Stimulated activated CD8-positive, alpha-beta memory T cell treated with anti-CD3 and anti-CD28 coated beads, Interleukin-15, amount 100 ng/mL, for 4 hours (primary cell): ENCODE measurements at regions not wholly inside any gene's neighbourhood (a gene's known extent, or its start where the extent isn't known, plus 50 kb on each side); places are given as distances from the start of the nearest gene placed in this dataset.
A peak's percentile ranks its signal among the peaks of the same experiment; 100 is the strongest.

Experiments
- DNase-seq, 2 donors: peaks; one replicate each; pipeline ENCODE4 v3.0.0-alpha.2; 2020; ENCODE audit warnings: low read depth in 2 of 2

- no peak for DNase-seq
Measured at GRCh38 chr14:65933400-65934069, 521.0 kb downstream of the FUT8 start.

- no peak for DNase-seq
Measured at GRCh38 chr14:65934070-65934435, 521.5 kb downstream of the FUT8 start.

GRCh38 chr14:65936342-65936975, 523.9 kb downstream of the FUT8 start:
- no peak for DNase-seq

- DNase-seq: no peak
Measured at GRCh38 chr14:65937079-65937959, 524.8 kb downstream of the FUT8 start.

GRCh38 chr14:65937960-65938316, 525.4 kb downstream of the FUT8 start:
- DNase-seq: no peak

- no peak for DNase-seq
Measured at GRCh38 chr14:65938738-65939137, 526.2 kb downstream of the FUT8 start.

GRCh38 chr14:65939184-65939583, 526.7 kb downstream of the FUT8 start:
- no peak for DNase-seq

GRCh38 chr14:65940056-65940735, 527.7 kb downstream of the FUT8 start:
- no peak for DNase-seq

GRCh38 chr14:65941091-65941490, 528.6 kb downstream of the FUT8 start:
- DNase-seq: no peak

GRCh38 chr14:65943150-65943549, 530.6 kb downstream of the FUT8 start:
- no peak for DNase-seq

GRCh38 chr14:65943916-65944410, 531.4 kb downstream of the FUT8 start:
- no peak for DNase-seq

GRCh38 chr14:65945327-65945726, 532.8 kb downstream of the FUT8 start:
- DNase-seq: no peak

GRCh38 chr14:65946494-65946893, 534.0 kb downstream of the FUT8 start:
- no peak for DNase-seq

GRCh38 chr14:65948302-65948701, 535.8 kb downstream of the FUT8 start:
- DNase-seq: no peak

- DNase-seq: no peak
Measured at GRCh38 chr14:65949711-65950516, 536.3 kb upstream of the CCDC196 start.

GRCh38 chr14:65954942-65955341, 531.2 kb upstream of the CCDC196 start:
- DNase-seq: no peak

GRCh38 chr14:65957631-65958205, 528.5 kb upstream of the CCDC196 start:
- no peak for DNase-seq

GRCh38 chr14:65958664-65959562, 527.3 kb upstream of the CCDC196 start:
- DNase-seq: no peak

- DNase-seq: no peak
Measured at GRCh38 chr14:65959563-65960024, 526.6 kb upstream of the CCDC196 start.

- DNase-seq: peak; percentile 22 to 30
Measured at GRCh38 chr14:65961004-65961403, 525.2 kb upstream of the CCDC196 start.
